CD4-positive, alpha-beta T cell (primary cell): ENCODE measurements at regions not wholly inside any gene's neighbourhood (a gene's known extent, or its start where the extent isn't known, plus 50 kb on each side); places are given as distances from the start of the nearest gene placed in this dataset.

Experiments
- ATAC-seq: fragments of 200-7000 bp; cut with Tn5 transposase; one replicate; pipeline ENCODE4 v1.10.0; 2022; ENCODE audit warnings: mild to moderate bottlenecking; ENCODE audit not compliant: poor library complexity
- CTCF ChIA-PET: fragments of 350-600 bp; sonication (Branson Sonifier 250); formaldehyde crosslinking; loops from one replicate; lab custom pipeline; 2021; ENCODE audit warnings: antibody characterized with exemption, inconsistent platforms; lab: Charles Lee
- POLR2A ChIA-PET: fragments of 350-600 bp; sonication (Branson Sonifier 250); formaldehyde crosslinking; loops from one replicate; lab custom pipeline; 2021; ENCODE audit warnings: antibody characterized with exemption, inconsistent platforms; lab: Charles Lee
- DNase-seq, 14 experiments: peaks; one replicate each; pipeline ENCODE4 v3.0.0-alpha.2; 2013 to 2020; ENCODE audit warnings: mixed read lengths in 2 of 14
- H3K27ac ChIP-seq, 2 donors: one replicate each; pipeline versions ENCODE4 v1.5.1 to v1.7.0; 2013; ENCODE audit warnings: low read length in 2 of 2, low read depth in 1 of 2, mild to moderate bottlenecking in 1 of 2
- H3K27me3 ChIP-seq, 2 experiments: 1 replicate in 1 of 2; 2 replicates in 1 of 2; pipeline versions ENCODE4 v1.6.1 to v1.7.0; 2013; ENCODE audit warnings: low read length in 2 of 2, control low read depth in 1 of 2, mild to moderate bottlenecking in 1 of 2, moderate library complexity in 1 of 2; ENCODE audit not compliant: insufficient read depth in 2 of 2, control insufficient read depth in 1 of 2
- H3K36me3 ChIP-seq: one replicate; pipeline ENCODE4 v1.6.1; 2013; ENCODE audit warnings: low read length, control low read depth; ENCODE audit not compliant: insufficient read depth
- H3K4me1 ChIP-seq: one replicate; pipeline ENCODE4 v1.6.1; 2013; ENCODE audit warnings: low read length, control low read depth; ENCODE audit not compliant: insufficient read depth
- H3K4me3 ChIP-seq: one replicate; pipeline ENCODE4 v1.5.1; 2013; ENCODE audit warnings: mild to moderate bottlenecking, low read length, moderate library complexity
- H3K9me3 ChIP-seq, 2 experiments: 1 replicate in 1 of 2; 2 replicates in 1 of 2; pipeline versions ENCODE4 v1.6.1 to v1.7.0; 2013; ENCODE audit warnings: low read length in 2 of 2, mild to moderate bottlenecking in 2 of 2, control low read depth in 1 of 2, moderate library complexity in 1 of 2; ENCODE audit not compliant: control insufficient read depth in 1 of 2, insufficient read depth in 1 of 2
- H3K27ac Mint-ChIP-seq: one replicate; pipeline ENCODE4 v1.8.0; 2020; ENCODE audit warnings: mixed read lengths
- H3K27me3 Mint-ChIP-seq: one replicate; pipeline ENCODE4 v1.8.0; 2021; ENCODE audit warnings: mixed read lengths
- H3K36me3 Mint-ChIP-seq: one replicate; pipeline ENCODE4 v1.8.0; 2021; ENCODE audit warnings: low read depth, mixed read lengths
- H3K4me1 Mint-ChIP-seq: one replicate; pipeline ENCODE4 v1.8.0; 2021; ENCODE audit warnings: low read depth, mixed read lengths
- H3K4me3 Mint-ChIP-seq: one replicate; pipeline ENCODE4 v1.8.0; 2020; ENCODE audit warnings: mild to moderate bottlenecking, mixed read lengths
- H3K9me3 Mint-ChIP-seq: one replicate; pipeline ENCODE4 v1.8.0; 2020; ENCODE audit warnings: mixed read lengths
- intact Hi-C, 2 experiments: fragments of 100-400 bp; cut with DNase I in 1 of 2; cut with micrococcal nuclease in 1 of 2; formaldehyde crosslinking; loops; one replicate each; pipeline versions ENCODE4 v1.15.1 to v1.9.0; 2023 to 2025; cut with DNase I, micrococcal nuclease
- TF ChIP-seq, protein P1 (sequence below): fragments of 200-600 bp; IDR thresholded peaks from one replicate; pipeline ENCODE4 v1.8.0; 2022; ENCODE audit warnings: antibody characterized with exemption, mild to moderate bottlenecking

DNA sequence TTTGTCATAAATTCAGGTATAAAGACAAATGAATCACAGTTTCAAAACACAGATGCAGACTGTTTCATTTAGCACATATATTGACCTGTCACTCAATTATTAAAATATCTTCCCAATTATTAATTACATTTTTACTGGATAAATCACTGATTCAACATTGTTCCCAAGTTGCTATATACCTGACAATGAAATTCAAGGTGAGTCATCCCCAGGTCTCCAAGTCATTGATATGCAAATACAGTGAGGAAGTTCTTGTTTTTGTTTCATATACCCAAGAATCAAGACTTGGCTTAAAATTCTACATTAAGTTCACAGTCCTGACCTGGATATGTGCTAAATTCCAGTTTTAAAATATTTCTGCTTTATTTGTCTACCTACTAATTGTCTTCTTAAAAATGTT, 599.3 kb upstream of the PSMD7 start:
- no peaks in the 10 kb centered on the region for H3K4me1 ChIP-seq
- no peak overlapping the region for H3K27ac ChIP-seq
- intact Hi-C loops = no loop called here
- no peak overlapping the region for H3K4me3 ChIP-seq
- TF ChIP-seq, protein P1, sequence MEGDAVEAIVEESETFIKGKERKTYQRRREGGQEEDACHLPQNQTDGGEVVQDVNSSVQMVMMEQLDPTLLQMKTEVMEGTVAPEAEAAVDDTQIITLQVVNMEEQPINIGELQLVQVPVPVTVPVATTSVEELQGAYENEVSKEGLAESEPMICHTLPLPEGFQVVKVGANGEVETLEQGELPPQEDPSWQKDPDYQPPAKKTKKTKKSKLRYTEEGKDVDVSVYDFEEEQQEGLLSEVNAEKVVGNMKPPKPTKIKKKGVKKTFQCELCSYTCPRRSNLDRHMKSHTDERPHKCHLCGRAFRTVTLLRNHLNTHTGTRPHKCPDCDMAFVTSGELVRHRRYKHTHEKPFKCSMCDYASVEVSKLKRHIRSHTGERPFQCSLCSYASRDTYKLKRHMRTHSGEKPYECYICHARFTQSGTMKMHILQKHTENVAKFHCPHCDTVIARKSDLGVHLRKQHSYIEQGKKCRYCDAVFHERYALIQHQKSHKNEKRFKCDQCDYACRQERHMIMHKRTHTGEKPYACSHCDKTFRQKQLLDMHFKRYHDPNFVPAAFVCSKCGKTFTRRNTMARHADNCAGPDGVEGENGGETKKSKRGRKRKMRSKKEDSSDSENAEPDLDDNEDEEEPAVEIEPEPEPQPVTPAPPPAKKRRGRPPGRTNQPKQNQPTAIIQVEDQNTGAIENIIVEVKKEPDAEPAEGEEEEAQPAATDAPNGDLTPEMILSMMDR = no peak
- Mint-ChIP-seq H3K27ac (no peak overlapping the region), H3K36me3 (no peaks in the 10 kb centered on the region), H3K4me3 (no peak overlapping the region), H3K27me3 (peaks cover 4% of the 10 kb centered on the region), H3K9me3 (no peaks in the 10 kb centered on the region), H3K4me1 (no peaks in the 10 kb centered on the region)
- H3K9me3 ChIP-seq = no peaks in the 10 kb centered on the region
- H3K27me3 ChIP-seq = no peaks in the 10 kb centered on the region
- no peak for DNase-seq
- ChIA-PET CTCF (no interaction called here), POLR2A (no interaction called here)
- ATAC-seq = no peak
- H3K36me3 ChIP-seq = no peaks in the 10 kb centered on the region

DNA sequence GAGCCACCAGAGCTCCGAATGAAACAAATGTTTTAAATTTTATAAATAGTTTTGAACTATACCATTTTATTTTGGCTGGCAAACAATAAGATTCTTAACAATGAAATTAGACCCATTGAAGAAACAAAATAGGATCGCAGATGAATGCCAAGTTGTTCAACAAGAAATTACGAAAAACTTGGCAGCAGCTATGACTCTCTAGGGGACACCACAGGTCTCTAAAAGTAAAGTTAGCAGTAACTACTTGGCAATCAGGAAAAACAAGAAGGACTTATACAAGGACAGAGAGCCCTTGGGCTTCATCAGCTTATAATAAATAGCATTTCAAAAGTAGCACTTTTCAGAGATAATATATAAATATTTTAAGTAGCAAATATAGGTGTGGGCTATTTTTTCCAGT, 603.8 kb upstream of the PSMD7 start:
- Histone ChIP-seq H3K36me3 (no peaks in the 10 kb centered on the region), H3K4me3 (no peak overlapping the region), H3K9me3 (no peaks in the 10 kb centered on the region), H3K27ac (no peak overlapping the region), H3K27me3 (no peaks in the 10 kb centered on the region), H3K4me1 (no peaks in the 10 kb centered on the region)
- ATAC-seq (no peak), DNase-seq (no peak)
- Mint-ChIP-seq H3K9me3 (no peaks in the 10 kb centered on the region), H3K4me1 (no peaks in the 10 kb centered on the region), H3K4me3 (no peak overlapping the region), H3K27ac (no peak overlapping the region), H3K36me3 (no peaks in the 10 kb centered on the region), H3K27me3 (no peaks in the 10 kb centered on the region)
- intact Hi-C loops = no loop called here
- TF ChIP-seq, protein P1 = no peak
- POLR2A ChIA-PET = no interaction called here
- CTCF ChIA-PET = no interaction called here

DNA sequence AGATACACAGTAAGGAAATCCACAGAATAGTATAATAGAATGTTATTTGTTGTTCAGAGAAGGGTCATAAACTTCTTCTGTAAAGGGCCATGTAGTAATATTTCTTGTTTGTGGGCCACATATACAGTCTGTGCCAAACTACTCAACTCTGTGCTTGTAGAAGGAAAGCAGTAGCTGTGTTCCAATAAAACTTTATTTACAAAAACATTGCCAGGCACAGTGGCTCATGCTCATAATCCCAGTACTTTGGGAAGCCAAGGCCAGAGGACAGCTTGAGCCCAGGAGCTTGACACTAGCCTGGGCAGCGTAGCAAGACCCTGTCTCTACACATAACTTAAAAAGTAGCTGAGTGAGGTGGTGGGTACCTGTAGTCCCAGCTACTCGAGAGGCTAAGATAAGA, 612.8 kb upstream of the PSMD7 start:
- POLR2A ChIA-PET = no interaction called here

More for the DNA sequence above, 612.8 kb upstream of the PSMD7 start:
- no peaks in the 10 kb centered on the region for H3K9me3 Mint-ChIP-seq
- H3K27me3 Mint-ChIP-seq = no peaks in the 10 kb centered on the region
- Histone ChIP-seq H3K27me3 (no peaks in the 10 kb centered on the region), H3K4me1 (no peaks in the 10 kb centered on the region), H3K36me3 (no peaks in the 10 kb centered on the region), H3K9me3 (peaks cover 0 to 7% of the 10 kb centered on the region in 2 experiments), H3K4me3 (no peak overlapping the region), H3K27ac (no peak overlapping the region)
- no peaks in the 10 kb centered on the region for H3K36me3 Mint-ChIP-seq
- no peaks in the 10 kb centered on the region for H3K4me1 Mint-ChIP-seq
- DNase-seq = no peak
- TF ChIP-seq, protein P1 = no peak
- intact Hi-C loops = no loop called here
- no peak overlapping the region for H3K4me3 Mint-ChIP-seq
- no peak overlapping the region for H3K27ac Mint-ChIP-seq
- CTCF ChIA-PET = no interaction called here
- no peak for ATAC-seq
